TTC549 (cell line): ENCODE measurements at regions not wholly inside any gene's neighbourhood (a gene's known extent, or its start where the extent isn't known, plus 50 kb on each side); places are given as distances from the start of the nearest gene placed in this dataset.

Source experiments
- FAIRE-seq: peaks from 2 replicates; lab custom pipeline; 2012; peaks lifted over from hg19 to GRCh38; lab: Jason Lieb, UNC

DNA sequence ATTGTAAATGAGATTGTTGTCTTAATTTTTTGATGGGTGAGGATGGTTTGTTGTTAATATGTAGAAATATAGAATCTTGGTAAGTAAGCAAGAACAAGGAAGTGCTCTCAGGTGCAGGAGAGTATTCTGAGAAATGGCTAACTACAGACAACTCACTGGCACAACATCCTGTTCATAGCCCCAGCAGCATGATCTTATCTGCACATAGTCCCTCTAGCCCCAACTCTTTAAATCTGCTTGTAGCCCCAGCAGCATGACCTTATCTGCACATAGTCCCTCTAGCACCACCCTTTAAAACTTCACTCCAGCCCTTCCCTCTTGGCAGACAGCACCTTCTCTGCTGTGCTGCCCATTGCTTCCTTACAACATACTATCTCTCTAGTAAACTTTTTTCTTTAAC lies 1957.1 kb upstream of the ADGRL3 start:
- no peak for FAIRE-seq

GRCh38 chr4:59247032-59247431 lies 1953.1 kb upstream of the ADGRL3 start:
- FAIRE-seq: peak; percentile 93

GRCh38 chr4:59248313-59248712 lies 1951.8 kb upstream of the ADGRL3 start:
- FAIRE-seq: no peak

DNA sequence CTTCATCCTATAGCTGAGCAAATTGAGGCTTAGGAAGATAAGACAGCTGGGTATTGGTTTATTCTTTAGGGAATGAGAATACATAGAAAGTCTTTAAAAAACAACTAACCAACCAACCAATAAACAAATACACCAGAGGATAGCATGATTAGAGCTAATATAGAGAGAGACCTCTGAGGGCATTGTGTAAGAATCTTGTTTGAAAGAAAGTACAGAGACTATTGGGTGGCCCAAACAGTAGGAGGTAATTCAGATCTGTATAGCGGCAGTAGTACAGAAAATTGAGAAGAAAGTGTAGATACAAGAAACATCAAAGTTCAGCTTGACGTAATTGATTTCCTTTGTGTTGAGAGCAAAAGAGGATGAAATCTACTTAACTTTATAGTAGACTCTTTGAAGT lies 1951.0 kb upstream of the ADGRL3 start:
- FAIRE-seq: no peak

GRCh38 chr4:59258002-59258401 lies 1942.1 kb upstream of the ADGRL3 start:
- no peak for FAIRE-seq

DNA sequence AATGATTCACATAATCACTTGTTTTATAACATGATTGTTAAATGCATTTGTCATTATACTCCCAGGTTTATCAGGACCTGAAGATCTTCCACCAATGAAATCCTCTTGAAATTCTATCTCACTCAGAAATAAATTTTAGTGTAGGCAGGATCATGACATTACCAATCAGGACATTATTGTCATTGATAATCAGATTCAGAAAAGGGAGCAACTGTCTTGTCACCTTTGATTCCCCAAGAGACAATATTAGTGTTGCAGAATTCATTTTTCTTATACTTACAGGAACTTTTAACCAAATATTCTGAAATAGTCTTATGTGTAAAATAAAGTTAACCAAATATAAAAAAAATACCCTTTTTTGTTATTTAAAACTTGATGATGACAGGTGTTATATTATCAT lies 1892.5 kb upstream of the ADGRL3 start:
- no peak for FAIRE-seq

- FAIRE-seq: no peak
Observed at GRCh38 chr4:59314637-59315036, 1885.5 kb upstream of the ADGRL3 start.

GRCh38 chr4:59339631-59340030 lies 1860.5 kb upstream of the ADGRL3 start:
- FAIRE-seq: no peak

GRCh38 chr4:59341506-59341905 lies 1858.6 kb upstream of the ADGRL3 start:
- FAIRE-seq: no peak

DNA sequence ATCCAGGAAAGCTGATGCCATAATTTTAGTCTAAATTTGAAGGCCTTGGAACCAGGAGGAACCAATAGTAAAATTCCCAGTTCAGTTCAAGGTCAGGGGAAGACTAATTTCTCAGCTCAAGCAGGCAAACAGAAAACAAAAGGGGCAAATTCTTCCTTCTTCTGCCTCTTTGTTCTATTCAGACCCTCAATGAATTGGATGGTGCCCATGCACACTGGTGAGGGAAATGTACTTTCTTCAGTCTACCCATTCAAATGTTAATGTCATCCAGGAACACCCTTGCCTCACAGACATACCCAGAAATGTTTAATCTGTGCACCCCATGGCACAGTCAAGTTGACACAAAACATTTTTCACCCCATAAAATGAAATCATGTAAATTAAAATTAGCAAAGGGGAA lies 1851.2 kb upstream of the ADGRL3 start:
- no peak for FAIRE-seq

- no peak for FAIRE-seq
Observed at GRCh38 chr4:59369229-59369628, 1830.9 kb upstream of the ADGRL3 start.

DNA sequence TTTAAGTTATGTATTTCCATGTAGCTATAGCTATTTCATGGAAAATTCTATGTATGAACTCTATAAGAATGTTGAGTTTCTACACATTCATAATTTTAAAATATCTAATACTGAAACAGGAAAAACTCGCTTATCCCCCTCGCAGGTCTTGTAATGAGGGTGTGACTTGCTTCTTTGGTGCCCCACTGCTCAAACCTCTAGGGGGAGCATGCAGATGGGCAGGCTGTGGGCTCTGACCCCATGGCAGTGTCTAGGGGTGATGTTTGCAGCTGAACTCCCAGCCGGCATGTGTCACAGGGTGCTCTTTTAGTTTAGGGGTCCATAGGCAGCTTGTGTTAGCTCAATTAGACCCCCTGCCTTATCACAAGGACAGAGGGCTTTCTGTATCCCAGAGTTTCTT lies 1825.7 kb upstream of the ADGRL3 start:
- no peak for FAIRE-seq

DNA sequence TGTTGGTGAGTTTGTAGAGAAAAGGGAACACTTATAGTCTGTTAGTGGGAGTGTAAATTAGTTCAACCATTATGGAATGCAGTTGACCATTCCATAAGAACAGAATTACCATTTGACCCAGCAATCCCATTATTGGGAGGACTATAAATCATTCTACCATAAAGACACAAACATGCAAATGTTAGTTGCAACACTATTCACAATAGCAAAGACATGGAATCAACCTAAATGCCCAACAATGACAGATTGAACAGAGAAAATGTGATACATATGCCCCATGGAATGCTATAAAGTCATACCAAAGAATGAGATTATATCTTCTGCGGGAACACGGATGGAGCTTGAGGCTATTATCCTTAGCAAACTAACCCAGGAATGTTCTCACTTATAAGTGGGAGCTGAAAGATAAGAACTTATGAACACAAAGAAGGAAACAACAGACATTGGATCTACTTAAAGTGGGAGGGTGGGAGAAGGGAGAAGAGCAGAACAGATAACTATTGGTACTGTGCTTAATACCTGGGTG lies 1819.2 kb upstream of the ADGRL3 start:
- no peak for FAIRE-seq

GRCh38 chr4:59381591-59381990 lies 1818.5 kb upstream of the ADGRL3 start:
- FAIRE-seq: no peak

GRCh38 chr4:59387759-59388758 lies 1812.1 kb upstream of the ADGRL3 start:
- no peak for FAIRE-seq

- FAIRE-seq: no peak
Observed at GRCh38 chr4:59393780-59394179, 1806.3 kb upstream of the ADGRL3 start.

- FAIRE-seq: no peak
Observed at GRCh38 chr4:59400334-59400733, 1799.8 kb upstream of the ADGRL3 start.

GRCh38 chr4:59409647-59410046 lies 1790.5 kb upstream of the ADGRL3 start:
- no peak for FAIRE-seq

DNA sequence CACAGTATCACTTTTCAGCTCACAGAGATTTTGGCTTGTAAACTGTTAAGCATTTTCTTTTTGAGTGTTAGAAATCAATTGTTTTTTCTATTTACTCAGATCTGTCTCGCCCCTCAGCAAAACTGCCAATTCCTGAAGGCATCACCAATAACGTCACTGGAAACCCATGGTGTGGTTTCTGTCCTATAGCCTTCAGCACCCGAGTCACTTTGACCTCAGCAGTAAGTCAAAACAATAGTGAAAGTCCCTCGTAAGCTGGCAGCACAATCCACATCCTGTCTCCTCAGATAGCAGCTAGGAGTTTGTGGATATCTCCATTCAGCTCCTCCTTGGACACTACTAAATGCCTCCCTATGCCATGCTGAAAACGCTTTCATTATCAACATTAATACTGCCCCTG lies 1787.4 kb upstream of the ADGRL3 start:
- FAIRE-seq: no peak

- no peak for FAIRE-seq
Observed at GRCh38 chr4:59455751-59456150, 1744.4 kb upstream of the ADGRL3 start.

GRCh38 chr4:59457576-59457975 lies 1742.5 kb upstream of the ADGRL3 start:
- no peak for FAIRE-seq

- no peak for FAIRE-seq
Observed at GRCh38 chr4:59484944-59485343, 1715.2 kb upstream of the ADGRL3 start.

DNA sequence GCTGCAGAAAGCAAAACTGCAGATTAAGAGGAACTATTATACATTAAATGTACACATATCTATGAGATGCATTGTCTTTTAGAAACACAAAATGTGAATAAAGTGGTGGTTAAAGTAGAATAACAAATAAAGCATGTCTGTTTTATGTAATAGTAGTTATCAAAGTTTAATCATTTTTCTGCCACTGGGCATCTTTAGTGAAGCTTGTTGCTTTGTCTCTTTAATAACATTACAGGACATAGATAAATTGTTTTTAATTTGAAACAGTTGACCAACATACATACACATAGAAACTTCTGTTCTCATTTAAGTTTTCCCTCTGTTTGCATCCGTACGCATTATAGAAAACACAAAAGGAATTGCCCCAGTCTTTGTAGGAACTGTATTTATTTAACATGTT lies 1700.0 kb upstream of the ADGRL3 start:
- no peak for FAIRE-seq

- no peak for FAIRE-seq
Observed at GRCh38 chr4:59503731-59504130, 1696.4 kb upstream of the ADGRL3 start.
